COLO829 (cell line): ENCODE measurements at regions not wholly inside any gene's neighbourhood (a gene's known extent, or its start where the extent isn't known, plus 50 kb on each side); places are given as distances from the start of the nearest gene placed in this dataset.

Experiments
- DNase-seq: peaks from one replicate; pipeline ENCODE4 v3.0.0; 2012; ENCODE audit warnings: low spot score

GRCh38 chr13:69571606-69572323 is 535.9 kb upstream of the ATXN8OS start:
- DNase-seq, result no peak

GRCh38 chr13:69567514-69567913 is 540.1 kb upstream of the ATXN8OS start:
- DNase-seq, result no peak

GRCh38 chr13:69566104-69566716 is 541.4 kb upstream of the ATXN8OS start:
- DNase-seq, result no peak

DNA sequence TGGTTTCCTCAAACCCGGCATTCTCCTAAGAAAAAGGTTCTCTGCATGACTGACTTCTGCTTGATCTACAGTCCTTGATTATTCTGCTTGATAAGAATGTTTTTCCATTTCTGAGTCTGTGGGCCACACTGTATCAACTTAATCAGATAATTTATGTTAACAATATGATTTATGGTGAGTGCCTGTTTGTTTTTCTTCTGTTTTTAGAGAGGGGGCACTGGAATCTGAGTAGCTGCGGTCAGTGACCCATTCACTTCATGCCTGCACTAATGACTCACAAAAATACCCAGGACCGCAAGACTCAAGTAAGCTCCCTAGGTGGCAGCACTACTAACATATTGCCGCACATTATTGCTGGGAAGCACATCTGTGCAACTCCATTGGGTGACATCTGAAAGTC is 542.3 kb upstream of the ATXN8OS start:
- peak; percentile 58 for DNase-seq

GRCh38 chr13:69556540-69557196 is 551.0 kb upstream of the ATXN8OS start:
- DNase-seq, result no peak

DNA sequence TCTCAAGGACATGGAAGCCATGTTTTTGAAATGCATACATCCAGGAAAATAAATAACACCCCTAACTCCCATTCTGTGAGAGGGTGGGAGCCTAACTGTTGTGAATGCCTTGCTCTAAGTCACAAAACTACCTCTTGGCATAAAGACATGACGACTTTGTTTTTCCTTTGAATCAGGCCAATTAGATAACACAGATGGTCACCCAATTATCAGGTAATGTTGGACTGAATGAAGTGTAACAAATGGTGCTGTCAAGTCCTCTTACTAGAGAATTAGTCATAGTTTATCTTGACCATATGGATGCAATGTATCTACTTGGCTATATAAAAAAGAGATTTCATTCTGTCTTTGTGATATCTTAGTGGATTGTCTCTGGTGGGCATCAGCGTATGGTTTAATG is 553.6 kb upstream of the ATXN8OS start:
- DNase-seq, result no peak

- no peak for DNase-seq
Measured at GRCh38 chr13:69551193-69551592, 556.4 kb upstream of the ATXN8OS start.

GRCh38 chr13:69547780-69548179 is 559.8 kb upstream of the ATXN8OS start:
- DNase-seq, result no peak

DNA sequence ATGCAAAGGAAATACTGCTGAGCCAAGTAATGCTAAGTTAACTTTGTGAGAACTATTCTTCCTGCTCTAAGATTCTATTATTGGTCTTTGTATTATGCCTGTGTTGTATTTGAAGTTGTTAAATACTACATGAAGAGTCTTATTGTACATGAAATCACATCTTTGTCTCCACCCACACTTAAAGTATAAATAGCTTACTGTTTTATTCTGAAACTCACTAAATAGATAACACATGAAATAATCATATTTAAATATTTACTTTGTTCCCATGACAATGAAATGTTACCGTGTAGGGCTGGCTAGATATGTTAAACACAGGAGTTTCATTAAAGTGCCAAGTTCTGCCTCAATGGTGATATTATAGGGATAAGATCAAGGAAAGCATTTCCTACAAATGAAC is 562.1 kb upstream of the ATXN8OS start:
- DNase-seq, result peak; percentile 36

DNA sequence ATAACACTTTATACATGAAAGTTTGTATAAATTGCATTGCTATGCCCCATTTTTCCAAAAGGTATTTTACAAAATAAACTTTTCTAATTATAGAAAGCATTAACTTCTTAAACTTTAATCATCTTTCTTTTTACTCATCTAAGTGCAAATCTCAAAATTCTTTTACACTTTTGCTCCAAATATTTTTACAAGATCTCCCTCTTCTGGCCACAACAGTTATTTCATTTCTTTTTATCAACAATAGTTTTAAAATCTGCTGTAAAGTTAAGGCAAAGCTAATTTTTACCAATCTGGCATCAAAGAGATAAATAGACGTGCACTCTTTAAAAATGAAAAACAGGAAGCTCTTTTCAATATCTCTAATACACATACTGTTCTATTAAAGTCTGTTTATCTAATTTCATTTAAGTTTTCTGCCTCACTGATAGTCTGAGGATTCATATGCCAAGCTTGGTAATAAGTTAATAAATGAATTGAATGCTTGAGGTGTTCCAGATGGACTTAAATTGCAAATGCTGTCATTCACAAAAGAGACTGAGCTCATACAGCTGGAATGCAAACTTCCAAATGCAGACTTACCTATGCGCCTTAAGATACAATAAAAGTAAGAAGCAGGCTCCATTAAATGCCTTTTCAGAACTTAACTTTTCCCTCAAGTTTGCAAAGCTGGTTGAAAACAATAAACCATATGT is 583.0 kb upstream of the ATXN8OS start:
- no peak for DNase-seq

DNA sequence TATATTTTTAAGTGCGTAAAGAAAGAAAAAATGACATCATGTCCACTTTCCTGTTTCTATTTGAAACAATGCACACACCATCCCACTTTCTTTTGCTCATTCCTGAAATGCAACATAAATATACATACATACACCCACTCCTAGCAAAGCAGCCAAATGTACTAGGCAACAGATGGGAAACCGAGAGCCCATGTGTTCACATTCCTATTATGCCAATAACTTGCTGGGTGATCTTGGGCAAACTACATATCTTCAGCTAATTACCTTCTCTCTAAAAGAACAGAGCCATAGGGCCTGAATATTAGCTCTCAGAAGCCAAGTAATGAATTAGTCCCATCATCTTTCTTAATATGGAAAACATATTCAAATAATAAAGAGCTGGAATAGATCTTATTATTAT is 610.6 kb upstream of the ATXN8OS start:
- DNase-seq, result no peak

DNA sequence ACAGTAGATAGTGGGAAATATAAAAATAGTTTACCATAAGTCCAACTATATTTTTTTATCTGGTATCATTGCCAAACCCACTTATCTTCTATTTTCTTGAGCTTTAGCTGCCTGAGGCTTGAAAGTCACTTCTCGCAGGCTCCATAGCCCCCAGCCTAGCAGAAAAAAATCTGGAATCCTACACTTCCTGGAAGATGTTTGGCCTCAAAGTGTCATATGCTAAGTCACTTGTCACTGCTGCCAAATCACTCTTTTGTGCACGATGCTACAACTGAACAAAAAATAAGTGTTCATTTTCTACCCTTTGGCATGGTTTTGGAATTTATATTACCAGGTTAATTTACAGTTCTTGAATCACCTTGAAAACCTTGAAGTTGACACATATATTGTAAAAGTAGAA is 612.5 kb upstream of the ATXN8OS start:
- no peak for DNase-seq

DNA sequence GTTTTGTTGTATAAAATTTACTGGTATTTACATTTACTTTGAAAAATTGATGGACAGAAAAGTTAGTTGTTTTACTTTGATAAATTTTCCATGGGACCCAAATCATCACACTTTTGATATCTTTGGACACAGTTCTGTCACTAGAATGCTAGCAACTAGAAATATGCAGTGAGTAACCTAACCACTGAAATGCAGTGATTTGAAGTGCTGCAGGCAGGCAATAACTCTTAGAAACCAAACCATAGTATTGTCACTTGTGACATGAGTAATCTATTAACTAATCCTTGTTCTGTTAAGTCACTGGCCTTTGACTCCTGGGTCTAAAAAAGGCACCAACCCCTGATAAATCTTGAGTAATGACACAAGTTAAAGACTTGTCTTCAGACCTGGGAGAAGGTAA is 620.0 kb upstream of the ATXN8OS start:
- no peak for DNase-seq

DNA sequence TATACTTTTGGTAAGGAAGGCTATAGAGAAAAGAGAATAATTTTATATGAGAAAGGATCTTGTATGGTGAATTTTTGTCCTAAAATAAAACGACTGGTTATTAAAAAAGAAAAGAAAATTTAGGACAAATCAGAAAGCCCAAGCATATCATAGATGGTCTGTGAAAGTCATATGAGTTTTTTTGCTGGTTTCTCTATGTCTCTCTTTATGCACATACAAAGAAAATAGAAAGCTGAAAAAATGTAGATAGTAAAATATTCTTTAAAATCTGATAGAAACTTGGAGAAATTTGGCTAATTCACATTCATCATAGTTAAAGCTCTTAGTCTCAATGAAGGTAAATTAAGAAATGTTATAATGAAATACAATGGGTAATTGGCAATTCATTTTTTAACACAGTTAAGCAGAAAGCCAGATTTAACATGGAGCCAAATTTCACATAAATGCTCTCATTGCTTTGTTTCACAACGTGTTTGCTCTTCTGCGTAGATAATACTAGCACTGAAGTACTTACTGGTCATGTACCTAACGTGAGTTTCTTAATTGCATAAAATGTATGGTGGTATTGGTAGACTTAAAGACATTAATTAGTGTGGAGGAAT is 621.5 kb upstream of the ATXN8OS start:
- DNase-seq, result no peak

GRCh38 chr13:69477451-69477850 is 630.2 kb upstream of the ATXN8OS start:
- DNase-seq, result peak; percentile 51

DNA sequence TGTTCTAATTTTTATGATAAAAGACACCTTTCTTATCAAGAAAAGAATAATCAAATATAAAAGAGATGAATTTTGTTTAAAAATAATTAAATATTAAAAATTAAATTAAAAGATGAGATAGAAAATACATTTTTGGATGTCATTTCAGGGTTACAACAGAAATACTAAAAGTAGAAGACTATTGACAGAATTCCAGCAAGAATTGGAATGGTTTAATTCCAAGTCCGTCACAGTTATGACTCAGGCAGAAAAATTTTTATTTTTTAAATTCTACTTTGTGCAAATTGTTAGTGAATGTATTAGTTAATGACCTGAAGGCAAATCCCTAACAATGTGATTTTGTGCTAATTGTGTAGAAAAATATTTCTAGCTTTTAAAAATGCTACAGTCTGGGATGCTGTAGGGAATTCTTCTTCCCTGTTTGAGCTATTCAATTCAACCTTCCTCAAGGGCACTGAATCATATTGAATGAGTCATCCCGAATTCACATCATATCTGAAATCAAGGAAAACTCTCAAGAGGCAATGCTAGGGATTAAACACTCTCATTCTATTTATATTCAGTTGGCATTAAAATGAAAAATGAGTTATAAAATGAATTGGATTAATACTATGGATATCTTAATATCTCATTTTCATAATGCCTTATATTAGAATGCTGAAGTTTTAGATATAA is 633.5 kb upstream of the ATXN8OS start:
- peak; percentile 72 for DNase-seq

GRCh38 chr13:69468624-69469023 is 639.0 kb upstream of the ATXN8OS start:
- DNase-seq, result no peak

DNA sequence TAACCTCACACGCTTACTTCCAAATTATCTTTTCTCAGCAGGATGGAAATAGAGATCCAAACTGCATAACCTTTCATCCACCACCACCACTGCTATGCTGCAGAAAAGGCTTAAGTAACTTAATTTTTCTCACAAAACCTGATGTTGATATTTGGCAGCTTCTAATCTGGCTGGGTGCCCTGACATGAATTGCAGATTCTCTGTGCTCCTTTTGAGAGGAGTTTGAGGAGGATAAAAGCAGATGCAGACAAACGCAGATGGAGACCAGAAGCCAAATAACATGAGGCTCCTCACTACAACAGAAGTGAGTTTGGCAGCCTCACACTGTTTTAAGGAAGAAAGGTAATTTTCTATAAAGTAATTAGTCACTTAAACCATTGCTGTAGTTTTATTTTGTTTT is 646.2 kb upstream of the ATXN8OS start:
- no peak for DNase-seq

DNA sequence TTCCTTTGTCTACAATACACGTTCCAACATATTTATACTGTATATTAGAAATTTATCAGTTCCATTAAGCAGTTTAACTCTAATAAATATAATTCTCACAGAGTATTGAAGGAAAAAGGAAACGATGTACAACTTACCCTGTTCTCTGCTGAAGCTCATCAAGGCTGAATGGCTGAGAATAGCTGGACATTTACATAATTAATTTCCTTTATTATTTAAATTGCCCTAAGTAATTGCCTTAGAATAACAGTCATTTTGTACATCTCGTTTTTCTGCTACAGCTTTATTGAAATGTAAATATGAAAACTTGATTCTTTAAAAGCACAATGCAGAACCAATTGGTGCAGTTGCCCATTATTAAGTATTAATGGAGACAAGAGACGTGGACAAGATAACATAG is 648.3 kb upstream of the ATXN8OS start:
- DNase-seq, result no peak

- DNase-seq, result no peak
Measured at GRCh38 chr13:69458013-69458412, 649.6 kb upstream of the ATXN8OS start.

DNA sequence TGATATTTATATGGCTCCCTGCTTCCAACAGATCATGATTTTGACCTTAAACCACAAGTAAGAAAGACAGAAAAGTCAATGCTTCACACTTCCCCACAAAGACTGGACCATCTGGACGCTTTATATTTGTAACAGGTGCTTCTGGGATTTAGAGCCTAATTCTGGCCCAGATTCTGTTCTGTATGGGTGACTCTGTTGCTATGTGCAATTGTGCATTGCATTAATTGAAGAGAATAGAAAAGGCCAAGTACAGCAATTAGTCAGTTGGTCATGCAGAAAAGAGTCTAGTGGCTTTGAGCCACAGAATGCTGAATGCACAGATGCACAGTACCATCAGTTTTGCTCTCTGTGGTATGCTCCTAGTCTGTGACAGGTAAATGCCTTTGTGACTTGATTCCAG is 657.4 kb upstream of the ATXN8OS start:
- no peak for DNase-seq

- DNase-seq, result no peak
Measured at GRCh38 chr13:69425235-69425634, 682.4 kb upstream of the ATXN8OS start.
